HT-29 (cell line): ENCODE measurements at regions not wholly inside any gene's neighbourhood (a gene's known extent, or its start where the extent isn't known, plus 50 kb on each side); places are given as distances from the start of the nearest gene placed in this dataset.

ENCODE experiments used
- DNase-seq: peaks from one replicate; pipeline ENCODE4 v3.0.0-alpha.2; 2015; ENCODE audit warnings: low spot score

DNA sequence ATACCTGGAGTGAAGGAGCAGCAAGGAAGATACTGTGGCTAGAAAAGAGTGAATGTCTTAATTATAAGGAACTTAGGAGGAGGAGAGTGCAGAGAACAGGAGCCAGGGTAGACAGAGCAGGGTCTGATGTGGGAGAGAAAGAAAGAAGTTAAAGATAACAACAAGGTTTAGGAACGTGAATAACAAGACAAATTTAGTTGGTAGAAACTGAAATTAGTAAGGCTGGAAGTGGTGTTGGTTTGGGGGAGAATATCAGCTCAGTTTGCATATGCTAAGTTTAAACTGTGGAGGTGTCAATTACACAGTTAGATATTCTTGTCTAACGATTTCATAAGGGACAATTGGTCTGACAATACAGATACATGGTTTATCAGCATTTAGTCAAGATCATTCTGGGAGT is 1123.7 kb upstream of the PABPC4L start:
- no peak for DNase-seq

DNA sequence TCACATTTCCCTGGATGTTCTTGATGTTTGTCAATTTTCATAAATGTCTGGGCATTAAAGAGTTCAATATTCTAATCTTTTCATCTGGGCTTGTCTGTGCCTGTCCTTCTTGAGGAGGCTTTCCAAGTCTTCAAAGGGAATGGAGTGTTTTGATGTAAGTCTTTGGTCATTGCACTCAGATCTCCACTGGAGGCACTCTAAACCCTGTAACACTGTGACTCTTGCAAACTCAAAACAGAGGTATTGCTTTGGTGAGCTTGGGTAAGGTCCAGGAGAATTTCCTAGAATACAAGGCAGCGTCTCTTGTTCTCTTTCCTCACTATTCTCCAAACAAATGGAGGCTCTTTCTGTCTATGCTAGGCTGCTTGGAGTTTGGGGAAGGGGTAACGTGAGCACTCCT is 1118.1 kb upstream of the PABPC4L start:
- DNase-seq, result peak; percentile 12

DNA sequence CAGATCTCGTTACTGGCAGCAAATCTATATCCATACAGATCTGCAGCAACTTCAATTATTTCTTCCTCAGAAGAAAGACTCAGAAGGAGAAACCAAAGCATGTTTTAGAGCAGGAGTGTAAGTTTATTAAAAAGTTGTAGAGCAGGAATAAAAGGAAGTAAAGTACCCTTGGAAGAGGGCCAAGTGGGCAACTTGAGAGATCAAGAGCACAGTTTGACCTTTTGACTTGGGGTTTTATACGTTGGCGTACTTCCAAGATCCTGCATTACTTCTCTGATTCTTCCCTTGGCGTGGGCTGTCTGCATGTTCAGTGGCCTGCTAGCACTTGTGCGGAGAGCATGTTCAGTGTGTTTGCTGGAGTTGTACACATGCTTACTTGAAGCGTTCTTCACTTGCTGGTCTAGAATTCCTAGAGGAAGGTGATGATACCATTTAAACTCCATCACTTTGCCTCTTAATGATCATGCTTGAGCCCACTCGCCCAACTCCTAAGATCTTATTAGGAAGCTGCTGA is 1114.7 kb upstream of the PABPC4L start:
- peak; percentile 70 for DNase-seq

DNA sequence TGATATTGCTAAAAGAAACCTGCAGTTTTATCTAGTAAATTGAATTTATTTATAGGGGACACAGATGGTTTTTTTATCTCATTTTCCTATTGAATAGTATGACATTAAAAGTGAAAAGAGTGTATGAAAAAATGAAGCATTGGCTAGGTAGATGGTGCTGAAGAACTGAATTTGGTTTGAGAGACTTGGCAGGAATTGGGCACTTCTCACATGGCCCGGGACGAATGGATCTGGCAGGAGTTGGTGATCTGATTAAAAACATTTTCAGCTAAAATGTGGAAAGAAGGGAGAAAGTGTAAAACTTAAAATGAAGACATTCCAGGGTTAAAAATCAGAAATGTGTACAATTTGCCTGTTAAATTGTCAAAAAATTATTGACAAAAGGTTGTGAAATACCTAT is 1088.5 kb upstream of the PABPC4L start:
- no peak for DNase-seq

DNA sequence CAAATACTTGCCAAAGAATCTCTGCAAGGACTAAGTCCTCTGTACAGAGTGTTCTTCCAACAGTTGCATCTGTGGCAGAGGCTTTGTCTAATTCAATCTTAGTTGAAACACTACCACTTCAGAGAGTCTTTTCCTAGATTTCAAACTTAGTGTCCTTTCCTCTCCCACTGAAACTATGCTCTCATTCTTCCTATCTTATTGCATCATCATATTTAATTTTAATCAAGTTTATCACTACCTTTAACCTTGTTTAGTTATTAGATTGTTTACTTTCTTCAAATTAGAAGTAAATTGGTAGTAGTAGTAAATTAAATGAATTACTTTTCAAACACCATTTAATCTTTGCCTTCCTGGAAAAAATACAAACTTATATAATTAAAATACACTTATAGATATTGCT is 1082.3 kb upstream of the PABPC4L start:
- no peak for DNase-seq

DNA sequence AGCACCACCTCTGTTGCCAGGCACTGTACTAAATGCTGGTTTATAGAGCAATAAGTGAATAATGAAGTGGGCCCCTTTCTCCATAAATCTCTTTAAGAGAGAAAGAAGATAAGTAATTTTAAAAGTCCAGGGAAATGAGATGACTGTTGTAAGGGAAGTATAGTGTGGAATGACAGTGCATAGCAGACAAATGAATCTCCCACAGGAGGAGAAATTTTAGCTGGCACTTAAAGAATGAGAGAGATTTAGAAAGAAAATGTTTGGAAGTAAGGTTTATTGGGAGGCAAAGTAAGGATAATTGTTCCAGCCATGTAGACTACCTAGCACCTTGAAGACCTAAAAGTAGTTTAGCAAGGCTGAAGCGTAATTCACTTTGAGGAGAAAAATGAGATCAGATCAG is 1081.1 kb upstream of the PABPC4L start:
- DNase-seq, result no peak

DNA sequence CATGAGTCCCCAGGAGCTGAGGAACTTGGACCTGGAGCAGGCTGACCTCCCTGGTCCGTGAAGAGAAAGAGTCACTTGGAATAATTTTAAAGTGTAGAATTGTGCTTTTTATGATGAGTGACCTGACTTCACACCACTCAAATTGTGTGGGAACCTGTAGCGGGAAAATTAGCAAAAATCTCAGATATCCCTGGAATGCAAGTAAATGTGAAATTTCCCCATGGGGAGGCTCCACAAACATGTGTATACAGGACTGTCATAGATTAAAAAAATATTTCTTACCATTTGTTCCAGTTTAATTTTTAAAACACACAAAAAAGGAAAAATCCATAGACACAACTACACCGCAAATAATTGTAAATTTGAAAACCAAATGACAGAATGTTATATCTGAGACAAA is 1079.6 kb upstream of the PABPC4L start:
- no peak for DNase-seq

DNA sequence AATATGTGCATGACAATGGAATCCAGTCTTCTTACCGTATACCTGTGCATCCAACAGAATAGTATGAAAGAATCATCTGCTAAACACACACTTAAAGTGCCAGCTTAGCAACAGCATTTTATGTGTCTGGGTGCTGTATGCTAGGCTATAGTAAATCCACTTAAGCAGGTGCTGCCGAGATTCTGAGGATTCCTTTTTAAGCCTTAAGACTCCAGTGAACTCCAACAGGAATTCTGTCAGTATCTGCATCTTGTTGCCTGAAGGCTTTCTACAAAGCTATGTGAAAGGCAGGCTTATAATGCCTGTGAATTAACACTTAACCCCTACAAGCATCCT is 1076.4 kb upstream of the PABPC4L start:
- no peak for DNase-seq

DNA sequence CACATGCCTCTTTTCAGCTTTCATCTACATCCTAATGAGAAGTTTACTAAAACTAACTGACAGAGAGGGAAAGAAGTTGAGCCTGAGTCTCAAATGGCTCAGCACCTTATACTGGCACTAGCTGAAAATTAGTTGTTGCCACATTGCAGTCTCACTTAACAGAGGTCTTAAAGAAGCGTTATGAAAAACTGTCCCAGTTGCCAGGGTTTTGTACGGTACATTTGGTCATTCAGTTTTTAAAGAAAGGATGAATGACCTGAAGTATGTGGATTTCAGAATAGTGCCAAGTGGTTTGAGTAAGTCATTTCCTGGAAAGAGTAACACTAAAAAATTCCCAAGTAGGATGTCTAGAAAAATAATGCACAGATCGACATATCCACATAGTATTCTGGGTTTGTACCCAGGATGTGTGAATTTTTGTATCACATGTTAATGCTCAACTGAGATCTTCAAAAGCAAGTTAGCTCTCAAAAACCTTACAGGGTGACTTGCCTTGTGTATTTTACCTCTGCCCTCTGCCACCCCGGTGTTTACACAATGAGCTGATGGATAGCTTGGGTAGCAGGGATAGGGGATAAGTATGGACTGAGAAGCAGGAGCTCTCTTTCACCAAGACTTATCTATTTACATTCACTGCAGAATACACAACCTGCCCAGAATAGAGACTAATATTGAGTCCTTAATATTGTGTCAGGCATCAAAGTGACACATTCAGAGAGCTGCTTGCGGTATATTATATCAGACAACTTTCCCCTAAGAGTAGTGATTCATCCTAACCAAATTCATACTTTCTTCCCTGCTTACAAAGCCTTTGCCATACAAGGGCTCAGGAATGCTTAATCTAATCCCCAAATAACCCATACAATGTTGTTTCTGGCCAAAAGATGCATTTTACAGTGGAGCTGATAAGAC is 1075.7 kb upstream of the PABPC4L start:
- DNase-seq, result no peak

DNA sequence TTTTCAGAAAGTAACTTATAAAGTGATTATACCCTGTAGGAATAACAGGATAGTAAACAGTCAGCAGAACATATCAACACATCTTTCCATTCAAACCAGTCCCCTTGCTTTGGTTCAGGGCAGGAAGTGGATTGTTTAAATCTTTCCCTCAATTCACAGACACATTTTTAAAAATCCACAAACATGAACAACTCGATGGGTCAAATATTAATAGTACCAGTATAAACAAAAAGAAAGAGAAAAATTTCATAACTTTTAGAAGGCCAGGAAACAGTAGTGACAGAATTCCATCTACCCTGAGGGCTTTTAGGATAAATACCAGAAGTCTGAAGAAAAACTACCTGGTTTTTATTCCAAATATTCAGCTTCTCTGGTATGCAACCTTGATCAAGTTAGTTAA is 1072.8 kb upstream of the PABPC4L start:
- no peak for DNase-seq

DNA sequence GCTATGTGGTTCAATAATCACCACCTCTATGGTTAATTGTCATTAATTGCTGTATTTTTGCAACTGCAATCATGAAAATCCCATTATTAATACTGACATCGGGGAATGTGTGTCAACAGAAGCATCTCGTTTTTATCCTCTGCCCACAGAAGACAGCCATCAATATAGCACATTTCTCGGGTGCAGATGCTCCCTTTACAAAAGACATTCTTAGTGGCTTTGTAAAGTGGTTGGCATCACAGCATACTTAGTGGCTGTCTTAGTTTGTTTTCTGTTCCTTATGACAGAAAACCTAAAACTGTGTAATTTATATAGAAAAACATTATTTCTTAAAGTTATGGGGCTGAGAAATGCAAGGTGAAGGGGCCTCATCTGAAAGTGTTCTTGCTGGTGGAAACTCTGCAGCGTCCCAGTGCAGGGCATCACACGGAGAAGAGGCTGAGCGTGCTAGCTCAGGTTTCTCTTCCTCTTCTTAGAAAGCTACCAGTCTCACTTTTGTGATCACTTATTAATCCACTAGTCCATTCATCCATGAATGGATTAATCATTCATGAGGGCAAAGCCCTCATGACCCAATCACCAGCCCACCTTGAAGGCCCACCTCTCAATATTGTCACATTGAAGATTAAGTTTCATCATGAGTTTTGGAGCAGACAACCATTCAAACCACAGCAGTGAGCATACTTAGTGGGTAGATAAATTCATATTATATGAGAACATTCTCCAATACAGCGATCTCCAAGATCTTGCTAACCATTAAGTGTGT is 1067.7 kb upstream of the PABPC4L start:
- DNase-seq, result no peak

DNA sequence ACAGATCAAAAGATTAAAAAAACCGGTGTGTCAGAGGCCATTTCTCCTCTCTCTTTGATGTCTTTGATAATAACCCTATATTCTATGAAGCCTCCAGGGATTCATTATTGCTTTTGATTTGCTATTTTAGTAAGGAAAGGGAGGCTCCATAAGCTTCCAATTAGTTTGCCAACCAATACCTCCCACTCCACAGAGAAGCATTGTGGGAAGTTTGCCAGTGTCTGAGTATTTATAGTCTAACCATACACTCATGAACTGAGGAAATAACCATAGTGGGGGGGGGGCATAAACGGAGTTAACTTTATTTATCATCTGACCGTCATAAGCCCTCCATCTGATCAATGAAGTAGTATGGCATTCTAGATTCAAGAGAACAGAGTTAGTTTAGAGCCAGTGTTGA is 1066.8 kb upstream of the PABPC4L start:
- DNase-seq, result no peak

DNA sequence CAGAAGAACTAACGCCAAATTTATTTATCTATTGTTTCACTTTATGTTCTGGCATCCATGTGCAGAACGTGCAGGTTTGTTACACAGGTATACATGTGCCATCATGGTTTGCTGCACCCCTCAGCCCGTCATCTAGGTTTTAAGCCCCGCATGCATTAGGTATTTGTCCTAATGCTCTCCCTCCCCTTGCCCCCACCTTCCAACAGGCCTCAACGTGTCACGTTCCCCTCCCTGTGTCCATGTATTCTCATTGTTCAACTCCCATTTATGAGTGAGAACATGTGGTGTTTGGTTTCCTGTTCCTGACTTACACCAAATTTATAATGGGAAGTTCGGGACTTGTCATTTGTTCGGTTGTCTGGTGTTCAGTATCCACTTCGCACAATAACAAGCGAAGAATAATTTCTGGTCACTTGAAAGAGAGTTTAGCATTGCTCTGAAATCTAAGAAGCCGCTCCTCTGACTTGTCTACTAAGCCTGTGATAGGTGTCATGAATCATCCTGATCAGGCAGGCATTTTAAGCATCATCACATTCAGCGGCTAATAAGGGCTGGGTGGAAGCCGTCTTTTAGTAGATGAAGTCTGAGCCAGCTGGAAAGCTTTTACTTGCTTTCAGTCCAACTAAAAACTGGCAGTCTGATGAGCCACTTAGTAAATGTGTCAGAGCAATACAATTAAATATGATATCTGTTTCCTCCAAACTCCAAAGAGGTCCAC is 1065.7 kb upstream of the PABPC4L start:
- no peak for DNase-seq

DNA sequence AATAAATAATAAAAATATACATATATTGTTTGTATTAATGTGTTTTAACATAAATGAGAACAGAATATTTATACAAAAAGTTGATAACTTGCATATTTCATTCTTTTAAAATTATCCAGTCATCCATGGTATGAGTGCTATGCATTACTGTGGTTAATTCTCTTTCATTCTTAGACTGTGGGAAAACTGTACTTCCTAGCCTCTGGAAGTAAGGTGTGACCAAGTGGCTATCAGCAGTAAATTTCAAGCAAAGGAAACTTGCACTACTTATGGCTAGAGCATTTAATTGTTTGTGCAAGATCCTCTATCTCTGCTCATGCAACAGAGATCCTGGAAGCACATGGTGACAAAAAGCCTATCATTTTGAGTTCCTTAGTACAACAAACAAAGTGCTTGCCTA is 1054.5 kb upstream of the PABPC4L start:
- DNase-seq, result no peak

DNA sequence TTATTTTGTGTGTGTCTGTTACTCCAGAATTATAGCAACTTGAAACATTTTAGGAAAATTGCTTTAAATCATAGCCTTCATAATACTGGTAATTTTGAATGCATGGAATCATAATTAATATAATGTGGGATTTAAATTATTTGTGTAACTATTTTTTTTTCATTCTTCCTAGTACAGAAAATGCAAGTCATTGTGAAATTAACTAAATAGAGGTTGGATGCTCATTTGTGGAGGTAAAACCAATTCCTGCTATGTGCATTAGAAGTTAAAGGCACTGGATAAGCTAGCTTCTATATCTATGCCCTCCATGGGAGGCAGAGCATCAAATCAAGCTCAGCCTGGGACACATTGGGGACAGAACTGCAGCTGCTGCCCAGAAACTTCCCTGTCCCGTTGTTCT is 1048.5 kb upstream of the PABPC4L start:
- no peak for DNase-seq

DNA sequence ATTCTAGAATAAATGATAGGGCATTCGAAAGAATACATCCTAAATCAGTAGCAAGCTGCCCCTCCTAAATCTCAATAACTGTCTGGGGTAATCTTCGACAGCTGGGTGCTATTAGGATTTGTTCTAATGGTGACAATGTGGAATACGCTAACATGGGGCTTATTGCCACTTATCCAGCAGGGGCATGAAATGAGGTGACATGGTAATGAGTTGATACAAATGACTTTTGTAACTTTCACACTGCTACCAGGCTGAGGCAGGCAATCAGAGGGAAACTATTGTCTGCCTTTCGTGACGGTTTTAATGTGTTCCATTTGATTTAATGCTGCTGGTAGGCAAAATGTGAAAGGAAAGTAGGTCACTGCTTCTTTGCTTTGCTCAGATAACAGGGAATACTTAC is 1047.4 kb upstream of the PABPC4L start:
- no peak for DNase-seq

DNA sequence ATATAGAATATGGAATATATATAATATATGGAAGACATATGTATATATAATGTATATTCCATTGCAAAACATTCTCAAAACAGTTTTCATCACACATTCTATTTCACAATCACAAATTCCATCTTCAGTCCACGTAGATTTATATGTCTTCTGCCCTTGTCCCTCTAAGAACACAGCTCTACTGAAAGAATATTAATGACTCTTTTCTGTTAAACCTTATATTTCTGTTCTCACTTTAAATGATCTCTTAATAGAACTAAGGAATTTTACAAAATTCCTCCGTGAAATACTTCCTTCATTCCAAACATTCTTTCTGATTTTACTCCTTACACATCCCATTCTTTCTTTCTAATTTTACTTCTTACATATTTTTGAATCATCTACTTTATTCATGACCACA is 1043.1 kb upstream of the PABPC4L start:
- no peak for DNase-seq

DNA sequence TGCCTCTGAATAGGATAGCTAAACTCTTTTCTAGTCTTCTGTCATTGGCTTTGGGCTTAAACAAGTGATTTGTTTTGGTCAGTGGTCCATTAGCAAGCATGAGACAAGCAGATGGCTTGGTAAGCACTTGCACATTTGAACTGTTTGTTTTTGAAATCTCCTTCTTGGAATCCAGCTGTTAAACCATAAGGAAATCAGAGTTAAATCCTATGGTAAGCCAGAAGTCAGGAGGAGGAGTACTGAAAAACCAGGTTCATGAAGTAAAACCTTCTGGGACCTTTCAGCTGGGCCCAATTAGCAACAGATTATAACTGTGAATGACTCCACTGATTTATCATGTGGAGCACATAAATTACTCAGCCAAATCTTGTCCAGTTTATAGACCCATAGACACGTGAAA is 1042.5 kb upstream of the PABPC4L start:
- DNase-seq, result no peak

DNA sequence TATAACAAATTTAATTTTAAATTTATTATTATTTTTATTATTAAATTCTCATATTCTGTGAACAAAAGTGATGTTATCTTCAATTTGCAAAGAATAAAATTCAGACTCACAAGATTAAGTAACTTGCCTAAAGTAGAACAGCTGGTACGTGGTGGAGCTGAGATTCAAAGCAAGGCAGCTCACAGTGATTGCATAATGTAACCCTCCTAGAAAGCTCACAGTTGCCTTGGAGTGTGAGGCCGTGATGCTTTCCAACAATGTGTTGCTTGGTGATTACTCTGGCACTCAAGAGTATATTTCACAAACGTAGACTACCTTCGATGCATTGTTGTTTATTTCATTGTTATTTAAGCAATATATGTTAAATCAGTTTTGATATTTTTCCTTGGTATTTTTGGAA is 1039.2 kb upstream of the PABPC4L start:
- DNase-seq, result no peak

DNA sequence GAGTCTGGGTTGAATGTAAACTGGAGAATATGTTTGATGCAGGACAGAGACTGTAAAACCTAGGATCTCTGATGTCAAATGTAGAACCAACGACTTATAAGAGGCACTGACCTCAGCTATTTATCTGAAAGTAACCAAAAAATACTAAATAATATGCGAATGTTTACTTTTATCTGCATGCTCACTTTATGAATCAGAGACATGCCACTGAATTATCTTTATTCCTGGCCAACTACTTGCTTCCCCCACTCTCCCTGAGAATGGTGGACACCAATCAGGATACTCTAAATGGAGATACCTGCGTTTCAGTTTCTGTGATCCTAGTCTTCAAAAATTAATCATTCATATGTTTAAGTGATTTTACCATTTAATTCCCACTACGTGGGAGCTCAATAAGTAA is 1038.4 kb upstream of the PABPC4L start:
- DNase-seq, result no peak

DNA sequence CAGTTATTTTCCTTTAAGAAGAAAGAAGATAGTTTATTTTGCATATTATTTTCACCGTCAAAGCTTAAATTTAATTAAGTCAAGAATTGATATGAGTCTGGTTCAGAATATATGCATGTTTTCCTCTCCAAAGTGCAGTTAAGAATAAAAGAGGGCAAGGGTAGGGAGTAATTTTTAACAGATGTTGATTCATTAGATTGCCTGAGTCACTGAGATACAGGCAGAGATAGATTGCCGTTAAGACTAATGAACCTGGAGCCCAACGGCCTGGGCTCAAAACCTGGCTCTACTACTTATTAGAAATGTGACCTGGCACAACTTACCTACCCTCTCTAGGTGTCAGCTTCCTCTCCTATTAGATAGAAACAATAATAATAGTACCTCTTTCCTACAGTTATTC is 1037.4 kb upstream of the PABPC4L start:
- no peak for DNase-seq

DNA sequence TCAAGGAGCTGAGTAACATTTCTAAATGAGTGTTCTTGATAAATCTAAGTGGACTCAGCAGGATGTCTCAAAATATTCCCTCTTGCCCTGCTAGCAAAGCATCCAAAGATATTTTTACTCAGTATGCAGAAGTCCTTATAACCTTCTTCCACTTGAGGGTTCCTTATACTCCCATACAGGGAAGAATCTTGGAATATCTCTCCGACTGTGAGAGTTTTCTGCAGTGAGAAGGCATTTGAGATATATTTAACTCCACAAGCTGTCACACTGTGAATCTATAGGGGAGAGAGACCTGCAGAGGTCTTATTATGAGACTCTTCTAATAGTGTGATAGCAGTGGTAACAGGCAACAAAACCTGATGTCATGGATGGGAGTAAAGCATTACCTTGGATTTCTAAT is 1034.5 kb upstream of the PABPC4L start:
- no peak for DNase-seq
